ENCODE measurements at regions not wholly inside any gene's neighbourhood (a gene's known extent, or its start where the extent isn't known, plus 50 kb on each side); places are given as distances from the start of the nearest gene placed in this dataset.
"Not testable (repeated sequence)": the region's sequence is repeated elsewhere in the genome, so short reads cannot be mapped to it uniquely, and the experiment has no call there.

DNA sequence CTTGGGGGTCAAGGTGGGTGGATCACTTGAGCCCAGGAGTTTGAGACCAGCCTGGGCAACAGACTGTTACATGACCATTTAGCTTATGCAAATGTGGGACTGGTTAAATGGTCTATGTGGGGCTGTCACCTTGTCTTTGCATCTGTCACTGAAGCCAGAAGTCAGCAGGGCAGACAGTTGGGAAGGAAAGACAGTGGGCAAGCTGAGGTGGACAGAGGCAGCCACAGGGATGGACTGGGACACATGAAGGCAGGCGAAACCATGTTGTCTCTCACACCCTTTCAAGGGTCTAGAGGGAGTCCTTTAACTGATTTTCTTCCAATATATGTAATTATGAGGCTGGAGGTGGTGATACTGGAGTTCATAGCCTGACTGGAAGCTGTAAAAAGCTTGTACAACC is 426.4 kb downstream of the TMEM121 start:
- no peak for DNase-seq (ENCODE audit: low spot score)

DNA sequence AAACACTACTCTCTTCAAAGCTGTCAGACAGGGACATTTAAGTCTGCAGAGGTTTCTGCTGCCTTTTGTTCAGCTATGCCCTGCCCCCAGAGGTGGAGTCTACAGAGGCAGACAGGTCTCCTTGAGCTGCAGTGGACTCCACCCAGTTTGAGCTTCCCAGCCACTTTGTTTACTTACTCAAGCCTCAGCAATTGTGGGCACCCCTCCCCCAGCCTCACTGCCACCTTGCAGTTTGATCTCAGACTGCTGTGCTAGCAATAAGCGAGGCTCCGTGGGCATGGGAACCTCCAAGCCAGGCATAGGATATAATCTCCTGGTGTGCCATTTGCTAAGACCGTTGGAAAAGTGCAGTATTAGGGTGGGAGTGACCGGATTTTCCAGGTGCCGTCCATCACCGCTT is 435.2 kb downstream of the TMEM121 start:
- DNase-seq (ENCODE audit: low spot score), result not testable (repeated sequence)

DNA sequence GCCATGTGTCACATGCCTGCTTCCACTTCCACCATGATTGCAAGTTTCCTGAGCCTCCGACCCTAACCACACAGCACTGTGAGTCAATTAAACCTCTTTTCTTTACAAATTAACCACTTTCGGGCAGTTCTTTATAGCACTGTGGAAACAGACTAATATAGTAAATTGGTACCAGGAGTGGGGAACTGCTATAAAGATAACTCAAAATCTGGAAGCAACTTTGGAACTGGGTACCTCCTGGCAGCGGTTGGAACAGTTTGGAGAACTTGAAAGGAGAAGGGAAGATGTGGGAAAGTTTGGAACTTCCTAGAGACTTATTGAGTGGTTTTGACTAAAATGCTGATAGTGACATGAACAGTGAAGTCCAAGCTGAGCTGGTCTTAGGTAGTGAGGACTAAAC is 436.1 kb downstream of the TMEM121 start:
- DNase-seq (ENCODE audit: low spot score), result no peak

DNA sequence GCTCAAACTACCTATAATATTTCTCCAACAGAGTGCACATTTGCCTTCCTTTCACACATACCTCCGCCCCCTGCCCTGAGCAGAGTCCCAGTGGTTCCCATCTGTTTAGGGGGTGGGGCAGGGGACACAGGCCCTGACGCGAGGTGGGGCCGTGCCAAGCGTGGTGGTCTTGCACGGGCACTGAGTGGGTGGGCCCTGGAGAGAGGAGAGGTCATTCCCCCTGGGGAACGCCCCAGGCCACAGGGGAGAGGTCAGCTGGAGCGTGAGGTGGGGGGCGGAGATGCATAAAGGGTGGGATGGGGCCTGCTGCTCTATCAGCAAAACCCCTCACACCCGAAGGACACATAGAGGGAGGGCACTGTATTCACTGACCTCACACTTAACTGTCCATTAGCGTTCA is 441.9 kb downstream of the TMEM121 start:
- DNase-seq (ENCODE audit: low spot score), result no peak

DNA sequence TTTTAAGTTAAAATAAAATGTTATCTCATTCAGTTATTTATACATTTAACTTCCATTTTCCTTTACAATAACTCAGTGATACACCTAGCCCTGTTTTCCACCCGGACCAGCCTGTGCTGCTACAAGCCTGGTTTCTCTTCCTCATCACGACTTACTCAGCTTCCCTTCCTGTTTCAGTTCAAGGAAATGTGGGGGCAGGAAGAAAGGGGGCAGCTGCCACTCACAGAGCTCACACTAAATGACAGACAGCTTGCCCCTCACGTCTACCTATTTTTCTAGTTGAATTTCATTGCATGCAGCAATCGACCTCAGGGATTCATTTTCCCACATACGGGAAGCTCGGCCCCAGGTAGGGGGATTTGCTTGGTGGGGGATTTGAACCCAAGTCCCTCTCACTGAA is 442.6 kb downstream of the TMEM121 start:
- DNase-seq (ENCODE audit: low spot score), result not testable (repeated sequence)

DNA sequence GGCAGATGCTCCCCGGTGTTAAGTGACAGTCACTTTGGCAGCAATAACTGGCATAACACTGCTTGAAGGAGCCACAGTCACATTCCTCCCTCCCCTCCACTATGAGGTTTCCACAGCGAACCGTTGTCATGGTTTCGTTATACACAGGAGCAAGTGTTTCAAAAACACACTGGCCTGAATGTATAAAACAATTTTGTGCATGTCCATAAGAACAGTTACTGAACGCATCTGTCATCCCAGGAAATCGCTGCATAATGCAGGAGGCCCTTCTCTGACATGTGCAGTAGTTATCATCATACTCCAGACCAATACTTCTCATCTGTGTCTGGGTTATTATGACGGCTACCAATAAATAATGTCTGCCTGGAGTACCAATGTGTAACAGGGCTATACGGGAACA is 444.4 kb downstream of the TMEM121 start:
- not testable (repeated sequence) for DNase-seq (ENCODE audit: low spot score)

DNA sequence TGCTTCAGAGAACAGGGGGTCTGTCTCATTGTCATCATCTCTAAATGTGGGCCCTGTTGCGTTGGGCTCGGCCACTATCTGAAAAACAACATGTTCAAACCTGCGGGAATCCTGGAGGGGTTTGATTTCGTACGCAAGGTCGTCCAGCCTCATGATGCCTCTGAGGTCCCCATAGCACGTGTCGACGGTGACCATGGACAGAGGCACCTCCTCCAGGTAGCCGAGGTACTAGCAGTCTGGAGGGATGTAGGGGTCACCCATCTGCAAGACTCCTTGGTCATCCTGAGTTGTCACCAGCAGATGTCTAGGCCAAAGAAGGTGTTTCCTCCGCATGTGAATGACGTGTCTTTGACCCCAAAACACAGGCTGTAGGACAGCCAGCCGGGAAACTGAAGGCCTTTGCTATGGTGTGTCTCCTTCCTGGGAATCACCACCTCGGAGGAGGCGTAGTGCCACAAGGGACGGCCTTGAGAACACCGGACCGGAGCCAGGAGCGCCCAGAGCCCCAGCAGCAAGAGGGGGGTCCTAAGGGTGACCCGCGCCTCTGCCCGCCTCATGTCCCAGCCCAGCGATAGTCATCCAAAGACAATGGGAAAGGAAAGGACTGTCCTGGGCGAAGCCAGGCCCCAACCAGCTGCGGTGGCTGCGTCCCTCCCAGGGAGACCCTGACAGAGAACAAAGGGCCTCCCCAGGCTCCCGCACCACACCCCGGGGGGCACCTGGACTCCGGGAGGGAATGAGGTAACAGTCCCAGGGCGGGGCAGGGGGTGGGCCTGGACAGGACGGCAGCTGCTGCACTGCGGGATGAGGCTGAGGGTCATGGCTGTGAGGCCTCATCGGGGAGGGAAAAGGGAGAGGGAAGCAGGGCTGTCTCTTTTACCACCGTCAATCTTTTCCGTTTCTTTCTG is 445.5 kb downstream of the TMEM121 start:
- no peak for DNase-seq (ENCODE audit: low spot score)

DNA sequence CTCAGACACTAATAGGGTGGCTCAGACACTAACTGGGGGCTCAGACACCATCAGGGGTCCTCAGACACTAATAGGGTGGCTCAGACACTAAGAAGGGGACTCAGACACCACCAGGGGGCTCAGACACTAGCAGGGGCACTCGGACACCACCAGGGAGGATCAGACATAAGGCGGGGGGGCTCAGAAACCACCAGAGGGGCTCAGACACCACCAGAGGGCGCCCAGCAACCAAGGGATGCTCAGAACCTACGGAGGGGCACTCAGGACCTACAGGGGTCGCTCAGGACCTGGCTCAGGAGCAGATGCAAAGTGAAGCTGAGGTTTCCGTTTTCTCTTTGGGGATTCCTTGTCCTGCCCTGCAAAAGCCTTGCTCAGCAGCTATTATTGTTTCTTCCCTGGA is 448.5 kb downstream of the TMEM121 start:
- peak; percentile 57 for DNase-seq (ENCODE audit: low spot score)

DNA sequence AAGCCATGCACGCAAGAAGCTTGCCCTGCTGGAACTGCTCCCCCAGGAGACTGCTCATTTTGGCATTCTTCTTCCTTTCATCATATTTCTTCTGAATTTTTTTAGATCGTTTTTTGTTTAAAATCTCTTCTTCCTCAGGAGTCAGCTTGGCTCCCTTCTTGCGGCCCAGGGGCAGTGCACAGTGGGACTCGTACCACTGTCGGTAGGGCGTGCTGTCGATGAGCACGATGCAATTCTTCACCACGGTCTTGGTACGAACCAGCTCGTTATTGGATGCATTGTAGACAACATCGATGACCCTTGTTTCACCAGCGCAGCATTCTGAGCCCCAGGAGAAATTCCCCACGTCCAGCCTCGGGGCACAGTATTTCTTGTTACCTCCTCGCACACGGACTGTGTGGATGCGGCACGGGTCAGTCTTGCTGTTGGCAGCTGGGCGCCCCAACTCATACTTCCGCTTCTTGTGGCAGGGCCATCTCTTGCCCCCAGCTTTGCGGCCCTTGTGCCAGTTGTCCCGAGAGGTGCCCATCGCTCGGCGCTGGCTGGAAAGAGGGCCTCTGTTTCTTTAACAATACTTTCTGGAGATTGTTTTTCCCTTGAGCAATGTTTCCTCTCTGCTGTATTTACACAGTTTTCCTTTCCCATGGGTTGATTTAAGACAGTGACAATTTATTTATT is 452.4 kb downstream of the TMEM121 start:
- no peak for DNase-seq (ENCODE audit: low spot score)

DNA sequence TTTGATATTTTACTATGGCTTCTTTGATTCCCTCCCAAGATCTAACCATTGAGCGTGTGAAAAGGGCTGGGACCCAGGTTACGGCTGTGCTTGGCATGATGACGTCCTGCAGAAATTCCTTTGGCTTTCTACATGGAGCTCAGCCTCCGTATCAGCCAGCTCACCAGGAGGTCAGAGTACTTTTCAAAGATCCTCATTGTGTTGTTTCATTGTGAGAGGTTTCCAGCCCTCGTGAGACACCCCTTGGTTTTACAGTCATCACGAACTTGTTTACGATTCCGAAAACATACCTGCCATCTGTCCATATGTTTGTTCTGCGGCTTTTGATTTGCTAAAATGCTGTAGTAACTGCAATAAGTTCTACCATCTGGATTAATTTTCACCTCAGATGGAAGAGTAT is 453.1 kb downstream of the TMEM121 start:
- no peak for DNase-seq (ENCODE audit: low spot score)

DNA sequence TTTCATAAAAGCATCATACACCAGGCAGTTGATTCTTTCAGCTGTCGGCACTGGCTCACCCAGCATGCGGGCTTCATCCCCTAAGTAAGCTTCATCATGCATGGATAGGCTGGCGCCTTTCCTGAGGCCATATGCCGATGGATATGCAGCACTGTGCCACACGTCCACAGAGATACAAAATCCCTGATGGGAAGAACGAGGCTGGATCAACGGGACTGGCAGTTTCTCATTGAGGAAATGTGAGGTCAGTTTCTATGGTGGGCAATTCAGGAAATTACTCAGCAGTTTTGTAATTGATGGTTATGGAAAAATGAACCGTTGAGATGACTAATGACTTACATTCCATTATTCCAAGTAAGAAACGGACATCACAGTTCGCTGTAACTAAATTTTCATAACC is 453.8 kb downstream of the TMEM121 start:
- DNase-seq (ENCODE audit: low spot score), result no peak

DNA sequence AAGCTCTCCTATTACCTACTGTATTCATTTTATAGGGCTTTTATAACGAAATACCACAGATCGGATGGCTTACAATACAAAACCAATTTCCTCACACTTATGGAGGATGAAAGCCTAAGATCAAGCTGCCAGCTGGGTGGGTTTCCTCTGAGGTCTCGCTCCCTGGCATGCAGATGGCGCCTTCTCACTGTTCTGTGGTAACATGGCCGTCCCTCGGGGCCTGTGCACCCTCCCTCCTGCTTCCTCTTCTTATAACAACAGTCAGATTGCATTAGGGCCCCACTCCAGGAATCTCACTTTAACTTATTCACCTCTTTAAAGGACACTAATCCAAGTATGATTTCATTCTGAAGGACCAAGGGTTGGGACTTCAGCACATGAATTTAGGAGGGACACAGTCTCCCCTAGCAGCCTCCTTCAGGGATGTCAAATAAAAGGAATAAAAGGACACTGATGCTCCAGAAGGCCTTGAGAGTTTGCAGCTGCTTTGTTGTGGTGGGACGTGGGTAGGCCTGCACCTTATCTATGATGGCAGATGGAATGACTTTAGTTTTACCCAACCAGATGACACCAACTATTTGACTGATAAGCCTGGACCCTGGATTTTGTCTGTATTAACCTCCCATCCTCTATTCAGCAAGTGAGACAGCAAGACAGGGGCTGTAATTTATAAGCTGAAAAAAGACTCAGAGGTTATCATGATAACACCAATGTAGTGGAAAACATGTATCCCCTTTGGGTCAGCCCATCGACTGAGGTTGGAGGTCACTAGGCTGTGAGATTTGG is 455.3 kb downstream of the TMEM121 start:
- not testable (repeated sequence) for DNase-seq (ENCODE audit: low spot score)

DNA sequence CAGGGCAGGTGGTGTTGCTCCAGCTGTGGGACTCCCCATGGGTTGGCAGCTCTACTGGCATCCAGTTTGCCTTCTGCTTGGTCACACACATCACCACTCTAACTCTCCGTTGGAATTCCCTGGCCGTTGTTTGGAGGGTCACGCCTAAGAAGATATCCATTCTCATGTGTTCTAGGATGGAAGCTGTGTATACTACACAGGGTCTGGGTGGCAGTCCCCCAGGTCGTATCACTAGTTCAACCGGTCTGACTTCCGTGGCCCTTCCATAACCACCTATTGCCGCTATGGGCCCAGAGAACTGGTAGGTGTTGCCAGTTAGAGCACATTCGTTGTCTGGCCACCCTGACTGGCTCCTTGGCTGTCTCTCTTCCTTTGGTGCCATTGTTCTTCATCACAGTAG is 456.3 kb downstream of the TMEM121 start:
- no peak for DNase-seq (ENCODE audit: low spot score)

DNA sequence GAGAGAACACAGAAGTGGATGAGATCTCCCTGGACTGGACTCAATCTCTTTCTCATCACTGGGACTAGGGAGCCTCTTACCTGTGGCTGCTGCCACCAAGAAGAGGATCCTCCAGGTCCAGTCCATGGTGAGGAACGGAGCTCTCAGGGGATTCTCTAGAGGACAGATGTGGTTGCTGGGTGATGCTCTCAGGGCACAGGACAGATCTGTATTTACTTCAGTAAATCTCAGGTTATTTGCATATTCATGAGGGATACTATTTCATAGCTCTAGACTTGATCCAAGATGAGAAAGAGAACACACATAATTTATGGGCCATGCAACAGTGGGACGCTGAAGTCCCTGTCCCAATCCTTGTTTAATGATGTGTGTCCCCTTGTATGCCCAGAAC is 460.5 kb downstream of the TMEM121 start:
- DNase-seq (ENCODE audit: low spot score), result no peak

DNA sequence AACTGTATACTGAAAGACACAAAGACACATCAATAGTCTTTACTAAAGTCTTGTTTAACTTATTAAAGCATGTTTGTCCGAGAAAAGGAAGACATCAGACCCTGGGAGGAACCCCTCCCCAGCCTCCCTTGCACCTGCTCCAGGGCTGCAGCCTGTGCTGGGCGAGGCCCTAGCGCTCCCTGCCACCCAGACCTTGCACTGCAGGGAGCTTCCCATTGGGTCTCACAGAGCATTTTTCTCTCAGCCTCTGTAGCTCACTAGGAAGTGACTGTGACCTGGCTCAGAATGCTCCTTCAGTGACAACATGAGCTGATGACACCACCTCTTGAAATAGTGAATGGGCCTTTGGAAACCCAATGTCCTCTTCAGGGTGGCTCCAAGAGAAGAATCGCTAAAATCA is 461.2 kb downstream of the TMEM121 start:
- no peak for DNase-seq (ENCODE audit: low spot score)

DNA sequence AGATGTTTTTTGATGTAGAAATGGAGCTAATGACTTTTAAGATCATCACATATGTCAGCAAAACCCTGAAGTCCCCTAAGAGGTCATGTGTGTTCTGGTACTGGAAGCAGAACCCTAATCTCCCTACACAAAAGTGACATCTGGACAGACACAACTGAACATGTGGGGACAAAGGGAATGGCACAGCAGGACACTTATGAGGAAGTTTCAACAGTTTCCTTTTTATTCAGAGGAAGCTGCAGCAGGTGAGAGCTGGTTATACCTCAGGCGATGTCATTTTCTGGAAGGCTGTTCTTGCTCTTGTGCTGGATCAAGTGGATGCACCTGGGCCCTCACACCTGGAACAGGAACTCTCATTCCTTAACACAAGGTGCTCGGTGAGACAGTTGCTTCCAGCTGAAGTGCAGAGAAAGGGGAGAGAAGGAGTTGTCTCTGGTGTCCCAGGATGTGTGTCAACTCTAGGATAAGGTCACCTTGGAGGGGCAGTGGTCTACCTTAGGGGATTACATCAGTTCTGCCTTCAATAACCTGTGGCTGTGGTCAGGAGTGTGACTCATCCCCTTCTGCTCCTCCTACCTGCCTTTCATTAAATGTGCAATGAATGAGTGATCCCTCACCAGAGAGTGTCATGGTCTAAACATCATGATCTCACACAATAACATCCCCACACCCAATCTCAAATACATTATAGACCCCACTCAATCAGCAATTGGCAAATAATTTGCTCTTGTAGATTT is 463.4 kb downstream of the TMEM121 start:
- peak; percentile 40 for DNase-seq (ENCODE audit: low spot score)

DNA sequence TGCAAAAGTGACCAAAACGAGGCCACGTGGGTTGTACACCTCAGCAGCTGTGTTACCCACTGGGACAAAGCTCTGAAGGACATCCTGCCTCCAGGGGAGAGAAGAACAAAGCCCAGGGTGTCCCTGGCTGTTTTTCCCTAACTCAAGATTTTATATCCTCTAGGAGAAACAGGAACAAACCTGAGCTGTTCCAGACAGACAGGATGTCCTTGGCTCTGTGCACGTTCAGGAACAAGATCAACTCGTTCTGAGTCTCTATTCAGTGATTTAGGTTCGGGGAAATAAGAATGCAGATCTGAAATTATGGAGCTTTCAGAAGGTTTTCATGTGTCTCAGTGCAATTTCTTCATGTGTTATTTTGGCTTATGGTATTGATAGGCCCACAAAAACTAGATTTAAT is 465.3 kb downstream of the TMEM121 start:
- DNase-seq (ENCODE audit: low spot score), result not testable (repeated sequence)

DNA sequence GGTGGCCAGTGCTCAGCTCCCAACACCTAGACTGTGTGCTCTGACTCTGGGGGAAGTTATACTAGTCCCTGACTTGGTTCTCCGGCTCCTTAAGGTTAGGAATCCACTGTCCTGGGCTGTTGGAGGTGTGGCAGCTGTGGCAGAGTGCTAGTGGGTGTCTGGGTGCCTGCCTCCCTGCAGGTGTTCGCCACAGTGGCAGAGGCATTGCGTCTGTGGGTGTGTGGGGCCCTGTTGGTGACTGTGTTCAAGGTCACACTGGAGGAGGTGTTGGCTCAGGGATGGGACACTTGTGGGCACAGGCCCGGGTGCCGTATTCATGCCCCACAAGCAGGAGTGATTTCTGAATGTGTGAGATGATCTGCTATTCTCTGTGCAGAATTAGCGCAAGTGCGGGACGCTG is 467.4 kb downstream of the TMEM121 start:
- no peak for DNase-seq (ENCODE audit: low spot score)

DNA sequence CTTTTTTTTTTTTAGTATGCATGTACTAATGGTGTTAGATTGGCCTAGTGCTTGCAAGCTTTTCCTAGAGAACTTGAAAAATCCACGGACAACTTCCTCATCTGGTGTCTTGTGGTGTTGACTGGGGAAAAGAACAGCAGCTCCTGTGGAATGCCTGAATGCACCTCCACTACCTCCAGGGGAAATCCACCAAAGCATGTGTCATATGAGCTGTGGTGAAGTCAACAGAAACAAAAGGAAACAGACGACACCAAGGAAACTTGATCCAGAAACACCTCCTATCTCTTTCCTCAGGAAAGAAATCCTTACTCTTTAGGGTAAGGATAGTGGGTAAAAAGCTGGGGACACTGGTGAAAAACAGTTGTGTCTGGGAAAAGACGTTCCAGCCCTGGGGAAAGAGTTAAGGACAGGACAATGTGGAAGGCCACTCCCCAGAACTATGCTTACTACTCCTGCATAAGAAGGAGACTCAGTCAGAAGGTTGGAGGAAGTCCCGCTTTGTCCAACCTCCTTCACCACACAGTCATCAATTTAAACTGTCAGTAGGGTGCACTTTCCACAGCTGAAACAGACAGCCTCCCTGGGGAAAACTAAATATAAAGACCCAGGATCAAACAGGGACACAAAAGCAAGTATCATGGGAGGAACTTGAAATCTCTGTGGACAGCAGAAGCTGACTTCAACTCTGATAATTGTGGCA is 468.8 kb downstream of the TMEM121 start:
- DNase-seq (ENCODE audit: low spot score), result not testable (repeated sequence)

DNA sequence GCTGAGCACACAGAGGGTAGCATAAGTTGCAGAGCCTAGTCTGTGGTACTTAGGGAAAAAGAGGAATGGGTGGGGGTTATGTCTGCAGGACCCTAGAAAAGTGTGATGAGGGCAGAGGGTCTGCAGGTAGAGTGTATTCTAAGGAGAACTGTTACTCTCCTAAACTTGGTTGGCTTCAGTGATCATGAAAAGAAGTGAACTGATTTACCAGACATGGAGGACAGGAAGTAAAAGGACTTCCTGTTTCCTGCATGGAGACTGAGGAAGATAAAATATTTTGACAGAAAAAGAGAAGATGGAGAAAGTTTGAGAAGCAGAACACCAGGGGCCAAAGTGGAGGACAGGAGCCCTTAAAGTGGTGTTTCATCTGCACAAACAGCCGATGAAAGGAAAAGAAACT is 472.2 kb downstream of the TMEM121 start:
- not testable (repeated sequence) for DNase-seq (ENCODE audit: low spot score)

DNA sequence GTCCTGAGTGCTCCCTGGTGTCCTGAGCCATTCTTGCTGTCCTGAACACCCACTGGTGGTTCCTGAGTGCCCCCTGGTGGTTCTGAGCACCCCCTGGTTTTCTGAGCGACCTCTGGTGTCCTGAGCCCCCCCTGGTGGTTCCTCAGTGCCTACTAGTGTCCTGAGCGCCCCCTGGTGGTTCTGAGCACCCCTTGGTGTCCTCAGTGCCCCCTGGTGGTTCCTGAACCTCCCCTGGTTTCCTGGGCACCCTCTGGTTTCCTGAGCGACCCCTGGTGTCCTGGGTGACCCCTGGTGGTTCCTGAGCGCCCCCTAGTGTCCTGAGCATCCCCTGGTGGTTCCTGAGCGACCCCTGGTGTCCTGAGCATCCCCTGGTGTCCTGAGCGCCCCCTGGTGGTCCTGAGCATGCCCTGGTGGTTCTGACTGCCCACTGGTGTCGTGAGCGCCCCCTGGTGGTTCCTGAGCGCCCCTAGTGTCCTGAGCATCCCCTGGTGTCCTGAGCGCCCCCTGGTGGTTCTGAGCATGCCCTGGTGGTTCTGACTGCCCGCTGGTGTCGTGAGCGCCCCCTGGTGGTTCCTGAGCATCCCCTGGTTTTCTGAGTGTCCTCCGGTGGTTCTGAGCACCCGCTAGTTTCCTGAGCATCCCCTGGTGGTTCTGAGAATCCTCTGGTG is 473.1 kb downstream of the TMEM121 start:
- DNase-seq (ENCODE audit: low spot score), result peak; percentile 98
